Transverse colon (tissue), 4 donors: ENCODE measurements at regions not wholly inside any gene's neighbourhood (a gene's known extent, or its start where the extent isn't known, plus 50 kb on each side); places are given as distances from the start of the nearest gene placed in this dataset.

Experiments used
- CTCF ChIP-seq, 5 experiments: fragments of 200-600 bp in 3 of 5; fragments of 450-650 bp in 2 of 5; sonication (generic) in 3 of 5; IDR thresholded peaks; 1 replicate in 2 of 5; 2 replicates in 3 of 5; pipeline ENCODE4 v1.5.1; 2016 to 2017; ENCODE audit warnings: antibody characterized with exemption in 5 of 5, inconsistent platforms in 3 of 5, mild to moderate bottlenecking in 2 of 5, moderate library complexity in 1 of 5
- EP300 ChIP-seq: sonication (generic); formaldehyde crosslinking; IDR thresholded peaks from one replicate; pipeline ENCODE4 v1.6.1; 2017; ENCODE audit warnings: antibody characterized with exemption, low read depth
- POLR2A ChIP-seq: fragments of 450-650 bp; IDR thresholded peaks from one replicate; pipeline ENCODE4 v1.6.1; 2016; ENCODE audit warnings: antibody characterized with exemption, mild to moderate bottlenecking, moderate library complexity
- POLR2AphosphoS5 ChIP-seq, 3 donors: sonication (generic); formaldehyde crosslinking; IDR thresholded peaks; one replicate each; pipeline ENCODE4 v1.6.1; 2016; ENCODE audit warnings: antibody characterized with exemption in 3 of 3

GRCh38 chr12:131536337-131536736 lies 174.6 kb upstream of the SFSWAP start:
- TF ChIP-seq POLR2A, result no peak
- no peak for TF ChIP-seq CTCF (IDR thresholded peaks at IDR 0.05)
- TF ChIP-seq EP300, result no peak
- TF ChIP-seq POLR2AphosphoS5 (IDR thresholded peaks at IDR 0.05), result no peak
